HG03521 (cell line): ENCODE measurements at regions not wholly inside any gene's neighbourhood (a gene's known extent, or its start where the extent isn't known, plus 50 kb on each side); places are given as distances from the start of the nearest gene placed in this dataset.

Source experiments
- ATAC-seq: cut with Tn5 transposase; IDR thresholded peaks from one replicate; pipeline ENCODE4 v1.9.1; 2021; ENCODE audit warnings: mild to moderate bottlenecking, moderate library complexity; ENCODE audit not compliant: unreplicated experiment

- ATAC-seq, result no peak
Observed at GRCh38 chr14:61891810-61892209, 129.6 kb downstream of the SNAPC1 start.

GRCh38 chr14:61893371-61893940 lies 131.2 kb downstream of the SNAPC1 start:
- ATAC-seq, result no peak

- ATAC-seq, result no peak
Observed at GRCh38 chr14:61894452-61895077, 132.3 kb downstream of the SNAPC1 start.

- no peak for ATAC-seq
Observed at GRCh38 chr14:61897300-61897699, 135.1 kb downstream of the SNAPC1 start.

GRCh38 chr14:61898568-61898967 lies 136.3 kb downstream of the SNAPC1 start:
- no peak for ATAC-seq

GRCh38 chr14:61899497-61899896 lies 137.3 kb downstream of the SNAPC1 start:
- ATAC-seq, result no peak

- ATAC-seq, result no peak
Observed at GRCh38 chr14:61904946-61905345, 142.7 kb downstream of the SNAPC1 start.

GRCh38 chr14:61911574-61911973 lies 149.4 kb downstream of the SNAPC1 start:
- ATAC-seq, result no peak

GRCh38 chr14:61918998-61919397 lies 156.8 kb downstream of the SNAPC1 start:
- no peak for ATAC-seq

GRCh38 chr14:61923348-61923747 lies 161.1 kb downstream of the SNAPC1 start:
- no peak for ATAC-seq

GRCh38 chr14:61925043-61925442 lies 162.8 kb downstream of the SNAPC1 start:
- ATAC-seq, result no peak

GRCh38 chr14:61925732-61926435 lies 163.7 kb downstream of the SNAPC1 start:
- no peak for ATAC-seq

GRCh38 chr14:61927060-61927459 lies 164.8 kb downstream of the SNAPC1 start:
- no peak for ATAC-seq

GRCh38 chr14:61927520-61927919 lies 165.3 kb downstream of the SNAPC1 start:
- no peak for ATAC-seq

- no peak for ATAC-seq
Observed at GRCh38 chr14:61928300-61928699, 166.1 kb downstream of the SNAPC1 start.

- ATAC-seq, result no peak
Observed at GRCh38 chr14:61928701-61929100, 166.5 kb downstream of the SNAPC1 start.

- ATAC-seq, result no peak
Observed at GRCh38 chr14:61929651-61930050, 167.4 kb downstream of the SNAPC1 start.

GRCh38 chr14:61930101-61930857 lies 168.1 kb downstream of the SNAPC1 start:
- ATAC-seq, result no peak

GRCh38 chr14:61932974-61933373 lies 170.8 kb downstream of the SNAPC1 start:
- ATAC-seq, result no peak

- ATAC-seq, result no peak
Observed at GRCh38 chr14:61934385-61934784, 172.2 kb downstream of the SNAPC1 start.

GRCh38 chr14:61939776-61940175 lies 177.6 kb downstream of the SNAPC1 start:
- ATAC-seq, result no peak
